ENCODE measurements at regions not wholly inside any gene's neighbourhood (a gene's known extent, or its start where the extent isn't known, plus 50 kb on each side); places are given as distances from the start of the nearest gene placed in this dataset.

- no peak for DNase-seq (ENCODE audit: insufficient read length, low spot score)
- FAIRE-seq = no peak
Measured at GRCh38 chr18:2178036-2178435, 393.3 kb downstream of the METTL4 start.

- FAIRE-seq (no peak), DNase-seq (ENCODE audit: insufficient read length, low spot score) (no peak)
Measured at GRCh38 chr18:2179498-2180183, 391.7 kb downstream of the METTL4 start.

- DNase-seq (ENCODE audit: insufficient read length, low spot score) (no peak), FAIRE-seq (no peak)
Measured at GRCh38 chr18:2180586-2180985, 390.7 kb downstream of the METTL4 start.

GRCh38 chr18:2183432-2183831 is 387.9 kb downstream of the METTL4 start:
- no peak for FAIRE-seq
- no peak for DNase-seq (ENCODE audit: insufficient read length, low spot score)

- FAIRE-seq = no peak
- no peak for DNase-seq (ENCODE audit: insufficient read length, low spot score)
Measured at GRCh38 chr18:2186967-2187366, 384.3 kb downstream of the METTL4 start.

- no peak for FAIRE-seq
- no peak for DNase-seq (ENCODE audit: insufficient read length, low spot score)
Measured at GRCh38 chr18:2188258-2188657, 383.0 kb downstream of the METTL4 start.

GRCh38 chr18:2191180-2191790 is 380.0 kb downstream of the METTL4 start:
- DNase-seq (ENCODE audit: insufficient read length, low spot score) (no peak), FAIRE-seq (no peak)

GRCh38 chr18:2192562-2192961 is 378.7 kb downstream of the METTL4 start:
- no peak for DNase-seq (ENCODE audit: insufficient read length, low spot score)
- no peak for FAIRE-seq

GRCh38 chr18:2197946-2198345 is 373.4 kb downstream of the METTL4 start:
- DNase-seq (ENCODE audit: insufficient read length, low spot score) = no peak
- no peak for FAIRE-seq

GRCh38 chr18:2199060-2199459 is 372.2 kb downstream of the METTL4 start:
- DNase-seq (ENCODE audit: insufficient read length, low spot score) (no peak), FAIRE-seq (no peak)

GRCh38 chr18:2201036-2201600 is 370.2 kb downstream of the METTL4 start:
- FAIRE-seq (no peak), DNase-seq (ENCODE audit: insufficient read length, low spot score) (no peak)

GRCh38 chr18:2204736-2205135 is 366.6 kb downstream of the METTL4 start:
- FAIRE-seq (no peak), DNase-seq (ENCODE audit: insufficient read length, low spot score) (no peak)

GRCh38 chr18:2207294-2207693 is 364.0 kb downstream of the METTL4 start:
- DNase-seq (ENCODE audit: insufficient read length, low spot score) (no peak), FAIRE-seq (no peak)

- FAIRE-seq (no peak), DNase-seq (ENCODE audit: insufficient read length, low spot score) (no peak)
Measured at GRCh38 chr18:2212598-2213205, 358.6 kb downstream of the METTL4 start.

GRCh38 chr18:2213905-2214304 is 357.4 kb downstream of the METTL4 start:
- no peak for FAIRE-seq
- DNase-seq (ENCODE audit: insufficient read length, low spot score) = no peak

- no peak for FAIRE-seq
- no peak for DNase-seq (ENCODE audit: insufficient read length, low spot score)
Measured at GRCh38 chr18:2217356-2217755, 353.9 kb downstream of the METTL4 start.

GRCh38 chr18:2218101-2218500 is 353.2 kb downstream of the METTL4 start:
- FAIRE-seq (no peak), DNase-seq (ENCODE audit: insufficient read length, low spot score) (no peak)

- FAIRE-seq (no peak), DNase-seq (ENCODE audit: insufficient read length, low spot score) (no peak)
Measured at GRCh38 chr18:2219706-2220105, 351.6 kb downstream of the METTL4 start.

GRCh38 chr18:2222270-2223185 is 348.8 kb downstream of the METTL4 start:
- DNase-seq (ENCODE audit: insufficient read length, low spot score) (no peak), FAIRE-seq (no peak)

- FAIRE-seq = no peak
- DNase-seq (ENCODE audit: insufficient read length, low spot score) = no peak
Measured at GRCh38 chr18:2223449-2223848, 347.9 kb downstream of the METTL4 start.

GRCh38 chr18:2223849-2224248 is 347.5 kb downstream of the METTL4 start:
- no peak for DNase-seq (ENCODE audit: insufficient read length, low spot score)
- no peak for FAIRE-seq
